GM12891 (cell line): ENCODE measurements at regions not wholly inside any gene's neighbourhood (a gene's known extent, or its start where the extent isn't known, plus 50 kb on each side); places are given as distances from the start of the nearest gene placed in this dataset.
"Not testable (repeated sequence)": the region's sequence is repeated elsewhere in the genome, so short reads cannot be mapped to it uniquely, and the experiment has no call there.

Source experiments
- DNase-seq: peaks from one replicate; pipeline ENCODE4 v3.0.0; 2011; ENCODE audit warnings: low spot score; ENCODE audit not compliant: insufficient read length
- FAIRE-seq: peaks from 2 replicates; lab custom pipeline; 2011; peaks lifted over from hg19 to GRCh38; lab: Jason Lieb, UNC
- PAX5 ChIP-seq: IDR thresholded peaks from 2 replicates; pipeline ENCODE4 v1.6.1; 2011; ENCODE audit warnings: low read length, moderate library complexity, mild to moderate bottlenecking; ENCODE audit not compliant: insufficient read depth, severe bottlenecking
- POLR2A ChIP-seq: IDR thresholded peaks from 2 replicates; pipeline ENCODE4 v1.6.1; 2011; ENCODE audit warnings: low read depth, low read length, control low read depth
- POLR2AphosphoS5 ChIP-seq: IDR thresholded peaks from 2 replicates; pipeline ENCODE4 v1.6.1; 2011; ENCODE audit warnings: low read depth, low read length, control low read depth
- POU2F2 ChIP-seq: IDR thresholded peaks from 2 replicates; pipeline ENCODE4 v1.6.1; 2011; ENCODE audit warnings: low read depth, mild to moderate bottlenecking, control low read depth, low read length, moderate library complexity
- SPI1 ChIP-seq: IDR thresholded peaks from 2 replicates; pipeline ENCODE4 v1.6.1; 2011; ENCODE audit warnings: low read depth, low read length, control low read depth
- TAF1 ChIP-seq: IDR thresholded peaks from 2 replicates; pipeline ENCODE4 v1.6.1; 2011; ENCODE audit warnings: low read depth, low read length, control low read depth

GRCh38 chr15:83372434-83372891, 74.7 kb upstream of the SH3GL3 start:
- TF ChIP-seq POLR2A (no peak), PAX5 (no peak), TAF1 (no peak), POLR2AphosphoS5 (no peak), POU2F2 (no peak), SPI1 (no peak)
- no peak for DNase-seq
- no peak for FAIRE-seq

DNA sequence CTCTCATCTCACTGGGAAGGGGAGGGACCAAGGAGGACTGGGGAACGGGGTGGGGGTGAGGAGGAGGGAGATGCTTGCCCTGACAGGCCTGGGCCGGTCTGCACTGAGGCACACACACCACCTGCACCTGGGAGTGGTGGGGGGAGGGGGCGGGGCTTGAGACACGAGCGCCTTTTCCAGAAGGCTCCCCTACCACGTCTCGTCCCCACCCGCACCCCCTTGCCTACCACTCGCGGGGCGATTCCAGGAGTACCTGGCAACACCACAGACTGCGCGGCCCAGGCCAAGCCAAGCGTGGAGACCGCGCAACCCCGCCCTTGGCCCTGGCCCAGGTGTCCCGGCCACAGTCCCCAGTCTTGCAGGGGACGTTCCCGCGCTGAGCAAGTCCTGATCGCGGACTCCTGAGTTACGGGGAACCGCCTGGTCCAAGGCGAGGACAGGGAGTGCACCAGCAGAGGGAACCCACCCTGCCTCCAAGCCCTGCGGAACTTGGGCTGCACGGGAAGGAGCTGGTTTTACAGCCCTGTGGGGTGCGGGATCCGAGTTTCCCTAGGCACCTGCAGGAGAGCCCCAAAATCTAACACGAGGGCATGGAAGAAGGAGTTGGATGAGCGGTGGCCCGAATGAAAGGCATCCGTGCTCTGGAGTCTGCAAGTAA, 68.1 kb upstream of the SH3GL3 start:
- no peak for DNase-seq
- no peak for TF ChIP-seq POLR2AphosphoS5
- FAIRE-seq, result no peak

DNA sequence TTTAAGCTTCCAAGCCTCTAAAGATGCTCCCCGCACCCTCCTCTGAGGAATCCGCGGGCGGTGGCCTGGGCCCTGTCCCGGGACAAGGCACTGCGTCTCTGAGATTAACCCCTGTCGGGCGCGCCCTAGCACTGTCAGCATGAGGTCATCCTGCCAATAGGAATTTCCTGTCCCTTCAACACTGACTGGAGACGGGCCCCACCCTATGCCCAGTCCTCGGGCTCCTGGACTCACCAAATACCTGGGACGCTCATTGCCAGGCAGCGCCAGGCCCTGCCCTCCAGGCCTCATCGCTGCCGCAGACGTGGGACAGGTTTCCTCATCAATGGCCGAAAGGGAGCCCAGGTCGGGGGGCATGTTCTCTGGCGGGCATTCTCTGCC, 67.6 kb upstream of the SH3GL3 start:
- DNase-seq, result no peak
- no peak for FAIRE-seq

GRCh38 chr15:83380059-83380458, 67.1 kb upstream of the SH3GL3 start:
- TF ChIP-seq PAX5 (no peak), TAF1 (no peak)
- DNase-seq (no peak), FAIRE-seq (peak; percentile 5)

More for the DNA sequence above, 67.6 kb upstream of the SH3GL3 start:
- TF ChIP-seq POLR2A, result no peak
- TF ChIP-seq SPI1, result no peak
- TF ChIP-seq TAF1, result no peak
- TF ChIP-seq POU2F2, result no peak
- TF ChIP-seq PAX5, result no peak
- TF ChIP-seq POLR2AphosphoS5, result no peak

GRCh38 chr15:83380682-83381081, 66.5 kb upstream of the SH3GL3 start:
- peak; percentile 75 for FAIRE-seq
- peak; percentile 61 for DNase-seq
- no peak for TF ChIP-seq PAX5
- no peak for TF ChIP-seq POLR2AphosphoS5
- TF ChIP-seq SPI1, result no peak
- no peak for TF ChIP-seq TAF1

DNA sequence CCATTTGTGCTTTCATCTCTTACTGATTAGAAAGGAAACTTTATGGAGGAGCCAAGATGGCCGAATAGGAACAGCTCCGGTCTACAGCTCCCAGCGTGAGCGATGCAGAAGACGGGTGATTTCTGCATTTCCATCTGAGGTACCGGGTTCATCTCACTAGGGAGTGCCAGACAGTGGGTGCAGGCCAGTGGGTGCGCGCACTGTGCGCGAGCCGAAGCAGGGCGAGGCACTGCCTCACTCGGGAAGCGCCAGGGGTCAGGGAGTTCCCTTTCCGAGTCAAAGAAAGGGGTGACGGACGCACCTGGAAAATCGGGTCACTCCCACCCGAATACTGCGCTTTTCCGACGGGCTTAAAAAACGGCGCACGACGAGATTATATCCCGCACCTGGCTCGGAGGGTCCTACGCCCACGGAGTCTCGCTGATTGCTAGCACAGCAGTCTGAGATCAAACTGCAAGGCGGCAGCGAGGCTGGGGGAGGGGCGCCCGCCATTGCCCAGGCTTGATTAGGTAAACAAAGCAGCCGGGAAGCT, 63.5 kb upstream of the SH3GL3 start:
- FAIRE-seq, DNase-seq: not testable (repeated sequence)

GRCh38 chr15:83396101-83396500, 51.0 kb upstream of the SH3GL3 start:
- FAIRE-seq (no peak), DNase-seq (no peak)
- TF ChIP-seq POLR2A (no peak), POLR2AphosphoS5 (no peak), POU2F2 (no peak), TAF1 (no peak), SPI1 (no peak), PAX5 (no peak)
